RWPE1 (cell line): ENCODE measurements at regions not wholly inside any gene's neighbourhood (a gene's known extent, or its start where the extent isn't known, plus 50 kb on each side); places are given as distances from the start of the nearest gene placed in this dataset.

ENCODE experiments used
- CTCF ChIA-PET: fragments of 350-600 bp; sonication (Branson Sonifier 250); formaldehyde crosslinking; extraction: SDS; loops from one replicate; lab custom pipeline; 2021; lab: Yijun Ruan, JAX
- POLR2A ChIA-PET: fragments of 400-600 bp; formaldehyde crosslinking; extraction: SDS; loops from one replicate; lab custom pipeline; 2020; ENCODE audit warnings: antibody characterized with exemption; ENCODE audit not compliant: low non-redundant PET; lab: Yijun Ruan, JAX
- DNase-seq: peaks from one replicate; pipeline ENCODE4 v3.0.0; 2012; ENCODE audit warnings: low spot score
- H3K27ac ChIP-seq: fragments of 450-650 bp; 2 replicates; pipeline ENCODE4 v1.5.1; 2017
- CTCF ChIP-seq: fragments of 450-650 bp; conservative IDR thresholded peaks from 2 replicates; pipeline ENCODE4 v1.5.1; 2017; ENCODE audit warnings: low read depth, mild to moderate bottlenecking

GRCh38 chr16:73326221-73326620 lies 278.3 kb upstream of the ZFHX3 start:
- H3K27ac ChIP-seq = no peak overlapping the region
- ChIA-PET CTCF (no interaction called here), POLR2A (no interaction called here)
- no peak for DNase-seq
- TF ChIP-seq CTCF = no peak

- no peak for DNase-seq
- H3K27ac ChIP-seq = no peak overlapping the region
- ChIA-PET POLR2A (no interaction called here), CTCF (no interaction called here)
- no peak for TF ChIP-seq CTCF
These were observed 276.0 kb upstream of the ZFHX3 start for GRCh38 chr16:73323880-73324279.

GRCh38 chr16:73322856-73323255 lies 274.9 kb upstream of the ZFHX3 start:
- CTCF ChIA-PET = interaction anchor here (0.7 kb wide), 1 partner anchor 988 kb away, joined by 3 read pairs; no protein-coding TSS in a partner anchor
- POLR2A ChIA-PET = no interaction called here
- H3K27ac ChIP-seq = no peak overlapping the region
- DNase-seq = no peak
- TF ChIP-seq CTCF = no peak

GRCh38 chr16:73321853-73322252 lies 273.9 kb upstream of the ZFHX3 start:
- CTCF ChIA-PET = interaction anchor here (0.6 to 0.7 kb wide), 2 partner anchors 214 to 244 kb away, joined by 3 to 4 read pairs; no protein-coding TSS in a partner anchor
- no peak for DNase-seq
- POLR2A ChIA-PET = no interaction called here
- no peak overlapping the region for H3K27ac ChIP-seq
- no peak for TF ChIP-seq CTCF

- DNase-seq = no peak
- ChIA-PET POLR2A (no interaction called here), CTCF (no interaction called here)
- no peak overlapping the region for H3K27ac ChIP-seq
- TF ChIP-seq CTCF = no peak
These were observed 271.8 kb upstream of the ZFHX3 start for GRCh38 chr16:73319737-73320136.

- ChIA-PET POLR2A (no interaction called here), CTCF (no interaction called here)
- DNase-seq = no peak
- no peak for TF ChIP-seq CTCF
- no peak overlapping the region for H3K27ac ChIP-seq
These were observed 271.3 kb upstream of the ZFHX3 start for GRCh38 chr16:73319261-73319660.

- no peak for TF ChIP-seq CTCF
- no peak for DNase-seq
- ChIA-PET CTCF (interaction anchor here (0.6 kb wide), 1 partner anchor 56 kb away, joined by 3 read pairs; no protein-coding TSS in a partner anchor), POLR2A (no interaction called here)
- no peak overlapping the region for H3K27ac ChIP-seq
These were observed 269.5 kb upstream of the ZFHX3 start for GRCh38 chr16:73317321-73317857.
